GM12864 (cell line): ENCODE measurements at regions not wholly inside any gene's neighbourhood (a gene's known extent, or its start where the extent isn't known, plus 50 kb on each side); places are given as distances from the start of the nearest gene placed in this dataset.

Experiments
- DNase-seq: peaks from one replicate; pipeline ENCODE4 v3.0.0-alpha.2; 2011; ENCODE audit warnings: low read depth
- H3K4me3 ChIP-seq: 2 replicates; pipeline ENCODE4 v1.5.1; 2011; ENCODE audit warnings: mild to moderate bottlenecking, low read depth, low read length, control low read depth
- TF ChIP-seq, protein P1 (sequence below): IDR thresholded peaks from 2 replicates; pipeline ENCODE4 v1.5.1; 2011; ENCODE audit warnings: low read depth, mild to moderate bottlenecking, moderate library complexity, low read length, control low read depth, inconsistent platforms; ENCODE audit errors: missing control alignments

DNA sequence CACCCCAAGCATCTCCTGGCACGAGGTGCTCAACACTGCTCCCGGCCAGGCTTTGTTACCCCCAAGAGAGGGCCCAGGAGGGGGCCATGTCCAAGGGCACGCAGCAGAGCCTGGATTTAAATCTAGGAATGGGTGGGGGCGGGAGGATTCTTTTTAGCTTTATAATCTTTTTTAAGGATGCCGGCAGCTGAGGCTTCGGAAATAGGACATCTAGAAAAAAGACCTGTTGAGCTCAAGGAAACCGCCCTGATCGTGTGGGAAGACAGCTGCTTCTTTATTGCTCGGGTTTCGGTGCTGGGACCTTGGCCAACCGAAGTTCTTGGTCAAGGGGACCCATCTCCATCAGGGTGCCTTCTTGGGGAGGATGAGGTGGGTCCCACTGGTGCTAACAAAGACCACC is 317.9 kb downstream of the CTTN start:
- TF ChIP-seq, protein P1, sequence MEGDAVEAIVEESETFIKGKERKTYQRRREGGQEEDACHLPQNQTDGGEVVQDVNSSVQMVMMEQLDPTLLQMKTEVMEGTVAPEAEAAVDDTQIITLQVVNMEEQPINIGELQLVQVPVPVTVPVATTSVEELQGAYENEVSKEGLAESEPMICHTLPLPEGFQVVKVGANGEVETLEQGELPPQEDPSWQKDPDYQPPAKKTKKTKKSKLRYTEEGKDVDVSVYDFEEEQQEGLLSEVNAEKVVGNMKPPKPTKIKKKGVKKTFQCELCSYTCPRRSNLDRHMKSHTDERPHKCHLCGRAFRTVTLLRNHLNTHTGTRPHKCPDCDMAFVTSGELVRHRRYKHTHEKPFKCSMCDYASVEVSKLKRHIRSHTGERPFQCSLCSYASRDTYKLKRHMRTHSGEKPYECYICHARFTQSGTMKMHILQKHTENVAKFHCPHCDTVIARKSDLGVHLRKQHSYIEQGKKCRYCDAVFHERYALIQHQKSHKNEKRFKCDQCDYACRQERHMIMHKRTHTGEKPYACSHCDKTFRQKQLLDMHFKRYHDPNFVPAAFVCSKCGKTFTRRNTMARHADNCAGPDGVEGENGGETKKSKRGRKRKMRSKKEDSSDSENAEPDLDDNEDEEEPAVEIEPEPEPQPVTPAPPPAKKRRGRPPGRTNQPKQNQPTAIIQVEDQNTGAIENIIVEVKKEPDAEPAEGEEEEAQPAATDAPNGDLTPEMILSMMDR: no peak
- H3K4me3 ChIP-seq: no peak overlapping the region
- DNase-seq: no peak

DNA sequence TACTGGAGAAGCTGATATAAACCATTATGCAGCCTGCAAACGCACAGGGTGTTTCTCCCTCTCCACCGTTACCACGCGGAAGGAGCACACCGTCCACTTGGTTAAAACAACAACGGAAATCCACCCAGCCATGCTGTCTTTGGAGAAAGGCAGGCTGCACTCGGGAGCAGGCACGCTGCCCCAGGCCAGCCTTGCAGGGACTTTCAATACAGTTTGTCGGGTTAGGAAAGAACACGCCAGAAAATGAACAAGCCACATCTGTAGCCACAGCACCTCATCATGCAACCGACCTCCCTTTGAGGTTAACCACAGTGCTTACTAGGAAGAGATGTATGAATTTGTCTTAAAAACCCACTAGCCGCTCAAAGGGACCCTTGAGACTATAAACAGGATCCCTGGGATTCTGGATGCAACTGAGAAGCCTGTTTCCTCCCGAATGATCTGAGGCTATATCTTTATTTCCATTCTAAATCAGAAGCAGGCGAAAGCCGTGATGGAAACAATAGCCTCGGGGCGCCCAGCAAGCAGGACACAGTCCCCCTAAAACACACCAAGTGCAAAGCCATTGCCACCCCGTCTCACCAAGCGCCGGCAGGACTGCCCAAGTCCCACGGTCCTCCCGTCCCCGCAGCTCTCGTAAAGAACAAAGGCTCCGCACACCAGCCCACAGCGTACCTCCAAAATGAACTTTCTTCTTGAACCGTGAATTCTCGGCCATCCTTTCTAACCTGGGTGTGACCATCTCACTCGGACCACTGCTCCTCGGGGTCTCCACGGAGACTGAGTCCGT is 318.9 kb downstream of the CTTN start:
- TF ChIP-seq, protein P1: no peak
- no peak overlapping the region for H3K4me3 ChIP-seq
- DNase-seq: no peak

DNA sequence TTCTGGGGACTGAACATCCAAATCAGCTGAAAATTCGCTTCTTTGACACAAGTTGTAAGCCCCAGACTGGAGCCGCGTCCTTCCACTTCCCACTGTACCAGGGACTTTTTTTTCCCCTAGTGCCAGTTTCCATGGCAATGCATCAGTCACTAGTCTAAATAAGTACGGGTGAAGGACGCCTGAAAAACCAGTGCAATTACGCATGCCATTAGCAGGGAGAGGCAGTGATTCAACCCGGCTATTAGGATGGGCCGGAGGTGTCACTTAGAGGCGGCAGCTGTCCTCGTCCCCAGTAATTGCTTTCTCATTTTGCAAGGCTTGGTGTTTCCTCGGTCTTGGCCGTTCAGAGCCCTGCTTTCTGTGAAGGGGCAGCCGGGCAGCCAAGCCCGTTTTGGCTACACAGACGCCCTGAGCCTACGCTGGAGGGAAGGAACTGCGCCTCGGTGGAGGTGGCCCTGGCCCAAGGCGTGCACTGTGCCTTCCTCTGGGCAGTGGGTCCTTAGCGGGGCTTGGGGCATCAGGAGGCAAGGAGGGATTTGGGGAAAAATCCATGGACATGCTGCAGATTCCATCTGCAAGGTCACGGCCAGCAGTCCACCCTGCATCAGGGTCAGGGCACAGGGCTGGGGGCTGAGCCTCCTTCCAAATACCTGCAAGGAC is 319.7 kb downstream of the CTTN start:
- TF ChIP-seq, protein P1: no peak
- no peak overlapping the region for H3K4me3 ChIP-seq
- DNase-seq: no peak

DNA sequence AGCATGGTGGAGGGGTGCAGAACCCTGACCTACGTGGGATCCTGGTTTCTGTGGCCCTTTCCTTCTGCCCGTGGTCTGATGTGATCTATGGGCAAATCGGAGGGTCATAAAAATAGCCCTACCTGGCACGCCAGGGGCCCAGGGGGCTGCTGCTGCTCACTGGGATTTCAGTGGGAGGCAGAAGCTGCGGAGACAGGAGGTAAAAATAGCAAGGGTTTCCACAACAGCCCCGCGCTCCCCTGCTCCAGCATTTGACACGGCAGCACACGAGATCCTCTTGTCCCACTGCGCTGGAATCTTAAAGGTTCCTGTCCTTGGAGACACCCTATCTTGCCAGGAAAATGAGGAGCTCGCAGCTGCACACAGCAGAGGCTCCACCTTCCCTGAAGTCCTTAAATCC is 321.2 kb downstream of the CTTN start:
- DNase-seq: no peak
- H3K4me3 ChIP-seq: no peak overlapping the region
- TF ChIP-seq, protein P1: no peak

DNA sequence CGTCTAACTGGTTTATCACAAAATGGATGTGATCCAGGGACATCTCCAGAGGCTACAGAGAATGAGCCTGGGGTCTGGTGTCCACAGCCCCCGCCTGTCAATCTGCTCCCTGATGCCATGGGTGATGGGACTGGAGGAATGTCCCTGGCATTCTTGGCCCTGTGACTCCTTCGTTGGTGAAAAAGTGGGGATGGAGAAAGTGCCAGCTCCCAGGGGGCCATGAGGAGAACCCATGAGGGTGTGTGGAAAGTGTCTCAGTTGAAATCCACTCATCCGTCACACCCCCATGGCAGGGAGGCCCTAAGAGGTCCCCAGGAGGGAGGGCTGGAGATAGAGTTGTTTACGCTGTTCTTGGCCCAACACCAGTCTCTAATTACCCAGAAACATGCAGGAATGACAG is 322.0 kb downstream of the CTTN start:
- TF ChIP-seq, protein P1: no peak
- H3K4me3 ChIP-seq: no peak overlapping the region
- no peak for DNase-seq

DNA sequence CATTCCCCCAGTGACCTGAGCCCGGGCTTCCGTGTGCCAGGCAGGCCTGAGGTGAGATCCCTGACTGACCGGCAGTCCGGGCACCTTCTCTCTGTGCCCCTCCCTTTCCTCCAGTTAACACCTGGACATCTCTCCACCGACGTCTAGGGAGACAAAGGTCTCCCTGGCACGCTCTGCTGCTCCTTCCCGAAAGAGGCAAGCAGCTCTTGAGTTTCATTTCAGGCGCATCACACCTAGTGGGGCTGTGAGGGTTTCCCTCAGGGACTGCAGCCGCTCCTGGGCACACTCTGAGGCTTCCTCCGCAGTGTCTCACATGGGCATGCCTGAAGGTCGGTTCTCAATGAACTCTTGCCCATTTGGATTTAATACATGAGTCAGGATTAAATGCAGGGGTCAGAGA is 322.7 kb downstream of the CTTN start:
- H3K4me3 ChIP-seq: no peak overlapping the region
- TF ChIP-seq, protein P1: no peak
- DNase-seq: no peak
